Activated CD4-positive, alpha-beta memory T cell treated with anti-CD3 and anti-CD28 coated beads for 36 hours (primary cell): ENCODE measurements at regions not wholly inside any gene's neighbourhood (a gene's known extent, or its start where the extent isn't known, plus 50 kb on each side); places are given as distances from the start of the nearest gene placed in this dataset.

ENCODE experiments used
- CTCF ChIA-PET: fragments of 350-600 bp; sonication (Branson Sonifier 250); formaldehyde crosslinking; loops from one replicate; lab custom pipeline; 2021; ENCODE audit warnings: antibody characterized with exemption, inconsistent platforms; lab: Charles Lee
- POLR2A ChIA-PET: fragments of 350-600 bp; sonication (Branson Sonifier 250); formaldehyde crosslinking; loops from one replicate; lab custom pipeline; 2021; ENCODE audit warnings: antibody characterized with exemption; lab: Charles Lee
- DNase-seq: peaks from one replicate; pipeline ENCODE4 v3.0.0-alpha.2; 2020
- H3K27ac Mint-ChIP-seq: one replicate; pipeline ENCODE4 v1.8.0; 2021; ENCODE audit warnings: mixed read lengths
- H3K27me3 Mint-ChIP-seq: one replicate; pipeline ENCODE4 v1.8.0; 2021; ENCODE audit warnings: mixed read lengths
- H3K36me3 Mint-ChIP-seq: one replicate; pipeline ENCODE4 v1.8.0; 2021; ENCODE audit warnings: mixed read lengths
- H3K4me1 Mint-ChIP-seq: one replicate; pipeline ENCODE4 v1.8.0; 2021; ENCODE audit warnings: low read depth, mixed read lengths
- H3K4me3 Mint-ChIP-seq: one replicate; pipeline ENCODE4 v1.8.0; 2021; ENCODE audit warnings: mild to moderate bottlenecking, mixed read lengths
- H3K9me3 Mint-ChIP-seq: one replicate; pipeline ENCODE4 v1.8.0; 2021; ENCODE audit warnings: mixed read lengths
- intact Hi-C: fragments of 100-400 bp; cut with micrococcal nuclease; formaldehyde crosslinking; loops from one replicate; pipeline ENCODE4 v1.15.1; 2023

- Mint-ChIP-seq H3K4me1 (no peaks in the 10 kb centered on the region), H3K36me3 (no peaks in the 10 kb centered on the region), H3K4me3 (no peak overlapping the region), H3K27me3 (no peaks in the 10 kb centered on the region), H3K27ac (no peak overlapping the region), H3K9me3 (peaks cover 18% of the 10 kb centered on the region)
- DNase-seq = no peak
- ChIA-PET POLR2A (no interaction called here), CTCF (no interaction called here)
- intact Hi-C loops = no loop called here
These were observed 673.0 kb upstream of the ZNF804A start for GRCh38 chr2:183925281-183925680.

- Mint-ChIP-seq H3K27me3 (no peaks in the 10 kb centered on the region), H3K4me1 (no peaks in the 10 kb centered on the region), H3K27ac (no peak overlapping the region), H3K4me3 (no peak overlapping the region), H3K36me3 (no peaks in the 10 kb centered on the region), H3K9me3 (peaks cover 18% of the 10 kb centered on the region)
- intact Hi-C loops = no loop called here
- DNase-seq = no peak
- ChIA-PET POLR2A (no interaction called here), CTCF (no interaction called here)
These were observed 671.9 kb upstream of the ZNF804A start for GRCh38 chr2:183926433-183926832.

GRCh38 chr2:183927406-183928325 lies 670.7 kb upstream of the ZNF804A start:
- intact Hi-C loops = no loop called here
- Mint-ChIP-seq H3K27ac (no peak overlapping the region), H3K4me1 (no peaks in the 10 kb centered on the region), H3K4me3 (no peak overlapping the region), H3K36me3 (no peaks in the 10 kb centered on the region), H3K9me3 (peaks cover 15% of the 10 kb centered on the region), H3K27me3 (no peaks in the 10 kb centered on the region)
- POLR2A ChIA-PET = no interaction called here
- CTCF ChIA-PET = no interaction called here
- DNase-seq = no peak

GRCh38 chr2:183935005-183935404 lies 663.3 kb upstream of the ZNF804A start:
- intact Hi-C loops = no loop called here
- no peak overlapping the region for H3K27ac Mint-ChIP-seq
- H3K27me3 Mint-ChIP-seq = no peaks in the 10 kb centered on the region
- H3K9me3 Mint-ChIP-seq = peaks cover 19% of the 10 kb centered on the region
- no peak overlapping the region for H3K4me3 Mint-ChIP-seq
- no peaks in the 10 kb centered on the region for H3K36me3 Mint-ChIP-seq
- H3K4me1 Mint-ChIP-seq = no peaks in the 10 kb centered on the region
- no peak for DNase-seq
- ChIA-PET CTCF (no interaction called here), POLR2A (no interaction called here)

GRCh38 chr2:183937220-183937619 lies 661.1 kb upstream of the ZNF804A start:
- Mint-ChIP-seq H3K4me1 (no peaks in the 10 kb centered on the region), H3K27ac (no peak overlapping the region), H3K4me3 (no peak overlapping the region), H3K36me3 (no peaks in the 10 kb centered on the region), H3K9me3 (peaks cover 19% of the 10 kb centered on the region), H3K27me3 (no peaks in the 10 kb centered on the region)
- intact Hi-C loops = no loop called here
- ChIA-PET POLR2A (no interaction called here), CTCF (no interaction called here)
- DNase-seq = no peak

GRCh38 chr2:183946193-183946592 lies 652.1 kb upstream of the ZNF804A start:
- no peak overlapping the region for H3K27ac Mint-ChIP-seq
- ChIA-PET CTCF (no interaction called here), POLR2A (no interaction called here)
- H3K36me3 Mint-ChIP-seq = no peaks in the 10 kb centered on the region
- intact Hi-C loops = no loop called here
- DNase-seq = no peak
- no peaks in the 10 kb centered on the region for H3K4me1 Mint-ChIP-seq
- H3K27me3 Mint-ChIP-seq = no peaks in the 10 kb centered on the region
- H3K4me3 Mint-ChIP-seq = no peak overlapping the region
- peaks cover 10% of the 10 kb centered on the region for H3K9me3 Mint-ChIP-seq

- no peaks in the 10 kb centered on the region for H3K4me1 Mint-ChIP-seq
- H3K36me3 Mint-ChIP-seq = no peaks in the 10 kb centered on the region
- intact Hi-C loops = no loop called here
- H3K27me3 Mint-ChIP-seq = no peaks in the 10 kb centered on the region
- peaks cover 7% of the 10 kb centered on the region for H3K9me3 Mint-ChIP-seq
- no peak overlapping the region for H3K4me3 Mint-ChIP-seq
- ChIA-PET CTCF (no interaction called here), POLR2A (no interaction called here)
- H3K27ac Mint-ChIP-seq = no peak overlapping the region
- no peak for DNase-seq
These were observed 649.5 kb upstream of the ZNF804A start for GRCh38 chr2:183948861-183949260.

- Mint-ChIP-seq H3K4me1 (no peaks in the 10 kb centered on the region), H3K27ac (no peak overlapping the region), H3K4me3 (no peak overlapping the region), H3K27me3 (no peaks in the 10 kb centered on the region), H3K9me3 (peaks cover 7% of the 10 kb centered on the region), H3K36me3 (no peaks in the 10 kb centered on the region)
- DNase-seq = no peak
- ChIA-PET POLR2A (no interaction called here), CTCF (no interaction called here)
- intact Hi-C loops = no loop called here
These were observed 647.7 kb upstream of the ZNF804A start for GRCh38 chr2:183950673-183951072.

- intact Hi-C loops = no loop called here
- DNase-seq = no peak
- no peak overlapping the region for H3K4me3 Mint-ChIP-seq
- CTCF ChIA-PET = no interaction called here
- no peaks in the 10 kb centered on the region for H3K4me1 Mint-ChIP-seq
- POLR2A ChIA-PET = no interaction called here
- H3K27me3 Mint-ChIP-seq = no peaks in the 10 kb centered on the region
- H3K36me3 Mint-ChIP-seq = no peaks in the 10 kb centered on the region
- H3K9me3 Mint-ChIP-seq = peaks cover 7% of the 10 kb centered on the region
- no peak overlapping the region for H3K27ac Mint-ChIP-seq
These were observed 646.7 kb upstream of the ZNF804A start for GRCh38 chr2:183951630-183952029.

GRCh38 chr2:183952741-183953140 lies 645.6 kb upstream of the ZNF804A start:
- ChIA-PET CTCF (no interaction called here), POLR2A (no interaction called here)
- H3K4me3 Mint-ChIP-seq = no peak overlapping the region
- intact Hi-C loops = no loop called here
- peaks cover 7% of the 10 kb centered on the region for H3K9me3 Mint-ChIP-seq
- no peaks in the 10 kb centered on the region for H3K4me1 Mint-ChIP-seq
- no peak for DNase-seq
- no peak overlapping the region for H3K27ac Mint-ChIP-seq
- H3K27me3 Mint-ChIP-seq = no peaks in the 10 kb centered on the region
- no peaks in the 10 kb centered on the region for H3K36me3 Mint-ChIP-seq

GRCh38 chr2:183963609-183964008 lies 634.7 kb upstream of the ZNF804A start:
- intact Hi-C loops = no loop called here
- DNase-seq = no peak
- H3K9me3 Mint-ChIP-seq = peaks cover 4% of the 10 kb centered on the region
- no peaks in the 10 kb centered on the region for H3K36me3 Mint-ChIP-seq
- CTCF ChIA-PET = no interaction called here
- no peak overlapping the region for H3K27ac Mint-ChIP-seq
- H3K4me1 Mint-ChIP-seq = no peaks in the 10 kb centered on the region
- no peaks in the 10 kb centered on the region for H3K27me3 Mint-ChIP-seq
- POLR2A ChIA-PET = no interaction called here
- no peak overlapping the region for H3K4me3 Mint-ChIP-seq

- DNase-seq = no peak
- H3K27me3 Mint-ChIP-seq = no peaks in the 10 kb centered on the region
- no peaks in the 10 kb centered on the region for H3K36me3 Mint-ChIP-seq
- POLR2A ChIA-PET = no interaction called here
- no peaks in the 10 kb centered on the region for H3K4me1 Mint-ChIP-seq
- intact Hi-C loops = no loop called here
- no peak overlapping the region for H3K4me3 Mint-ChIP-seq
- CTCF ChIA-PET = no interaction called here
- H3K27ac Mint-ChIP-seq = no peak overlapping the region
- H3K9me3 Mint-ChIP-seq = peaks cover 4% of the 10 kb centered on the region
These were observed 633.8 kb upstream of the ZNF804A start for GRCh38 chr2:183964565-183964964.

- Mint-ChIP-seq H3K9me3 (peaks cover 18% of the 10 kb centered on the region), H3K36me3 (no peaks in the 10 kb centered on the region), H3K4me3 (no peak overlapping the region), H3K27me3 (no peaks in the 10 kb centered on the region), H3K4me1 (no peaks in the 10 kb centered on the region), H3K27ac (no peak overlapping the region)
- DNase-seq = no peak
- intact Hi-C loops = no loop called here
- ChIA-PET CTCF (no interaction called here), POLR2A (no interaction called here)
These were observed 630.6 kb upstream of the ZNF804A start for GRCh38 chr2:183967756-183968155.
